ENCODE measurements at regions not wholly inside any gene's neighbourhood (a gene's known extent, or its start where the extent isn't known, plus 50 kb on each side); places are given as distances from the start of the nearest gene placed in this dataset.

DNA sequence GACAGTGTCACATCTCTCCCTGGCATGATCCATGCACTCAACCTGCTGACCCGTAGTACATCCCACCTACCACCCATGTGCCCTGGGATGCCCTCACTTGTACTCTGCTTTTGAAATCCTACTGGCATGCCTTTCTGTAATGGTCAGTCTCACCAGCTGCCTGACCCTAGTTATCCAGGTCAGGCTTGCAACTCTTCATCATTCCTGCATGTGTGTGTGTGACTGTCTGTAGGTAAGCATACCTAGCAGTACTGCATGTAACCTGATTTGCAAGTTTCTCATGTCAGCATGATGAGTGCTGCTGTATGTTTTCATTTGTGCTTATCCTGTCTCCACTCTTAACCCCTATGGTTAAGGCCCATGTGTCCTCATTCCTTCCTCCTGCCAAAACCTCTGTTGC, 202.0 kb upstream of the MTNR1B start:
- no peak for DNase-seq

GRCh38 chr11:92768121-92768840, 201.2 kb upstream of the MTNR1B start:
- no peak for DNase-seq

- peak; percentile 43 for DNase-seq
These were observed 200.3 kb upstream of the MTNR1B start for GRCh38 chr11:92769112-92769511.

DNA sequence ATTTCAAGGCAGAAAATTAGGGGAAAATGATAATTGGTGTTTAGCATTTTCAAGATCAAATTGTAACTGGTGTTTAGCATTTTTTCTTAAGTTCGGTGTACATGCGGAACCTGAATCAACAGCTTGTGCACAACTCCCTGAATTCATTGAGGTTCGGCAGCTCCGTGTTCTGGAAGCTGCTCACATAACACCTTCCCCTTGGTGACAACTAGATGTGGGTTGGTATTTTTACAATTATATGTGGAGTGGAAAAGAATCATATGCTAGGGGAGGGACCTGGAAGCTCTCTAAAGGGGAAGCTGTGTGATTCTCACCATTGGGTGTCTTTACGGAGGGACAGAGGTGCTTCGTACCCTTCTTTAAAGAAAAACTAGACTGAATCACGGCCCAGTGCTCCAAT, 199.0 kb upstream of the MTNR1B start:
- no peak for DNase-seq

DNA sequence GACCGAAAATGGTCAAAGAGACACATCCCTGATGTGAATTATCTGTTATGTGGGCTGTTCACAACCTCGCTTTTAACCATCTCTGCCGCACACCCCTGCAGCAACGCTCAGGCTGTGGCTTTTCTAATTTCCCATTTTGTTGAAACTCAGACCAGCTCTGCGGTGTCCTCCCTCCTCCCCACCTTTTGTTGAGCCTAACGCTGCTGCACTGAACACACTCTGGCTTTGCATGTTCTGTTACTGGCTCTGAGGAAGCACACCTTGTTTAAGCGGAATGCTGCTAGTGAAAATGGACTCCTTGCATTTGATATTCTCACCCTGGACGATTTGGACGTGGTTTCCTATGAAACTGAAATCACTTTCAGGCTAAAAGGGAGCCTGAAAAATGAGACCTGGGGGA, 198.5 kb upstream of the MTNR1B start:
- no peak for DNase-seq

GRCh38 chr11:92771701-92772100, 197.8 kb upstream of the MTNR1B start:
- no peak for DNase-seq

DNA sequence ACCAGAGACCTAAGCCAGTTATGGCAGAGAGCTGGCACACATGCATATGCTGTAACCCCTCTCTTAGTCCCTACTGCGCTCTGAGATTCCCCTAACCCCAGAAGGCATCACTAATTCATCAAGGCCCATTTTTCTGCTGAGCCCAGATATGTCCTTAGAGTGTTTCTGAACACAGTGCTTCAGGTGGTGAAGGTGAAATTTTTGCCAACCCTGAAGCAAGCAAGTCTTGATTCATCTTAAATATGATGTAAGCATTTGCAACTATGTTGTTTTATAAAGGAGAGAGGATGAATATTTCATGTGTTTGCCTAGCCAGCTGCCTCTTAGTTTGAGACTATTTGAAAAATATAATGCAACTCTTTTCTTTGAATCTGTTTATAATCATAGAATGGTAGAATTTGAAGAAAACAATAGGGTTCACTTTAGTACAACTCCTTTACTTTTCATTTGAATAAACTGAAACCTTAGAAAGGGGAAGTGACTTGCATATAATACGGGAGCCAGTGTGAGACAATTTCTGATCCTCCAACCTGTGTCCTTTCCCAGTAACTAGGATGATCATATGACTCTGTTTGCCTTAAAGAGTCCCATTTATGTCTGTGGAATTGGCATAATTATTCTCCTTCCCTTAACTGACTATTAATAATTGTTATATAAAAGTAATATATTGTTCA, 194.3 kb upstream of the MTNR1B start:
- DNase-seq: peak; percentile 74

DNA sequence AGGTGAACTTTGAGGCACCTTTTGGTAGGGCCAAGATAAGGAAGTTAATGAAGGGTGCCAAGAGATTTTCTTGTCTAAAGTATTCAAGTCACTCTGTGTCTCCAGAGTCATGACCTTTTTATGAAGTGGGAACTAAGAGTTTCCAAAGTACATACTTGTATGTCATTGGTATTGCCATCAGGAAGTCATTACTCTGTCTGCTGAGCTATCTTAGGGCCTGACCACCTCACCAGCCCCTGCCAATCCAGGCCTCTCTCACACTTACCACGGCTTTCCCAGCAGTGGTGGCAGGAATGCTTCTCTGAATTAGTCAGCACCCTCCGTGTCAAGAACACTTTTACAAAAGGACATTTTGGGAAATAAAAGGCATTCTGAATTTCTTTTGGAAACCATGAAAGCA, 192.8 kb upstream of the MTNR1B start:
- DNase-seq: peak; percentile 9

DNA sequence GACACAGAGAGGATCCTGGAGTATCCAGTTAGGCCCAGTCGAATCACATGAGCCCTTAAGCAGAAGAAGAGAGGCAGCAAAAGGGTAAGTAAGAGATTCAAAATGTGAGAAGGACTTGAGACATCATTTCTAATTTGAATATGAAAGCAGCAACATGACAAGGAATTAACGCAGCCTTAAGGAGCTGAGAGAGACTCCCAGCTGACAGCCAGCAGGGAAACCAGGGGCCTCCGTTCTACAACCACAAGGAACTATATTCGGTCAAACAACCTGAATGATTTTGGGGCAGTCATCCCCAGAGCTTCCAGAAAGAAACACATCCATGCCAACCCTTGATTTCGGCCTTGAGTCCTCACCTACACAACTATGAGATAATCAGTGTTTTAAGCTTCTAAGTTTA, 189.7 kb upstream of the MTNR1B start:
- no peak for DNase-seq

DNA sequence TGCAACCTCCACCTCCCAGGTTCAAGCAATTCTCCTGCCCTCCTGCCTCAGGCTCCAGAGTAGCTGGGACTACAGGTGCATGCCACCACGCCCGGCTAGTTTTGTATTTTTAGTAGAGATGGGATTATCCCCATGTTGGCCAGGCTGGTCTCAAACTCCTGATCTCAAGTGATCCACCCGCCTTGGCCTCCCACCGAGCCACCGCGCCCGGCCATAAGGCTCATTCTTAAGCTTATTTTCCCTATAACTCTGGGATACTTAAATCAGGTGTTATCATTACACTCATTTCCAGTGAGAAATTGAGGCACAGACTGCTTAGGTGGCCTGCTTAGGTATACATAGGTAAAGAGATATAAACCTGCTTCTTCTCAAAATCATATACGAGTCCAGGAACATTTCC, 188.3 kb upstream of the MTNR1B start:
- no peak for DNase-seq

DNA sequence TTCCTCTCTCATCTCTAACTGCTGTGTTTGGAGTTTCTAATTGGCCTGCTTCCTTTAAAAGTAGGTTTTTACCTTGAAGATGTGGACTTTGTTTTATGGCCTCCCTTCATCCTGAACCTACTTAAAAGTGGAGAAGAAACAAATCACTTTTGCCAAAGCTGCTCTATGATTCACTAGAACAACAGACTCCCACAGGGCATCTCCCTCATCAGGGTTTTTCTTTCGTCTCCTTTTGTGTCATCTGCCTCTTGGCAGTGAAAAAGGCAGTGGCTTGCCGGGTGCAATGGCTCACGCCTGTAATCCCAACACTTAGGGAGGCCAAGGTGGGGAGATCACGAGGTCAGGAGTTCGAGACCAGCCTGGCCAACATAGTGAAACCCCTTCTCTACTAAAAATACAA, 186.6 kb upstream of the MTNR1B start:
- DNase-seq: no peak

GRCh38 chr11:92784331-92784730, 185.1 kb upstream of the MTNR1B start:
- no peak for DNase-seq

DNA sequence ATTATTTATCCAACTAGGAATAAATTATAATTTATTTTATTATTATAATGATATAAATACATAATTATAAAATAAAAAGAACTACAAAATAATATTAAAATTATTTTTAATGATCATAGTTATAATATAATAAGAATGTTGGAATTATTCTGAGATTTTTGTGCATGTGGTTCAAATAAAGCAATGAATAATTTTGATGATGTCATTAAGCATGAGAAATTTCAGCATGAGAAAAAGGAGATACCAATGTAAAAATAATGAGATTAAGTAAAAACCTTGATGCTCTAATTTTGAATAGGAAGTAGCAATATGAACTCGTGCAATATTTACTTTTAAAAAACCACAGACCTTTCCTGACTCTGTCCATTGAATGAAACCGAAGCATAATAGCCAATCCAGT, 181.8 kb upstream of the MTNR1B start:
- DNase-seq: no peak

DNA sequence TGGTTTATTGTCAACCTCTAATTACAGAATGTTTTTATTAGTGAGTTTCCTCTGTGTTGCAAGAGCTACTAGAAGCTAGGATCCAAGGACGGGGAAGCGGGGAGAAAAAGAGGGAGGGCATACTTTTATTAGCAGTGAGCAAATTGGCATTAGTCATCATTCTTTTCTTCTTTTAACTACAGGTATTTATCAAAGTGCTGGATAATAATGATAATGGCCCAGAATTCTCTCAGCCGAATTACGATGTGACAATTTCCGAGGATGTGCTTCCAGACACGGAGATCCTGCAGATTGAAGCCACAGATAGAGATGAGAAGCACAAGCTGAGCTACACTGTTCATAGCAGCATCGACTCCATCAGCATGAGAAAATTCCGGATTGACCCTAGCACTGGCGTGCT, 179.7 kb upstream of the MTNR1B start:
- no peak for DNase-seq

GRCh38 chr11:92790366-92790765, 179.1 kb upstream of the MTNR1B start:
- DNase-seq: no peak

DNA sequence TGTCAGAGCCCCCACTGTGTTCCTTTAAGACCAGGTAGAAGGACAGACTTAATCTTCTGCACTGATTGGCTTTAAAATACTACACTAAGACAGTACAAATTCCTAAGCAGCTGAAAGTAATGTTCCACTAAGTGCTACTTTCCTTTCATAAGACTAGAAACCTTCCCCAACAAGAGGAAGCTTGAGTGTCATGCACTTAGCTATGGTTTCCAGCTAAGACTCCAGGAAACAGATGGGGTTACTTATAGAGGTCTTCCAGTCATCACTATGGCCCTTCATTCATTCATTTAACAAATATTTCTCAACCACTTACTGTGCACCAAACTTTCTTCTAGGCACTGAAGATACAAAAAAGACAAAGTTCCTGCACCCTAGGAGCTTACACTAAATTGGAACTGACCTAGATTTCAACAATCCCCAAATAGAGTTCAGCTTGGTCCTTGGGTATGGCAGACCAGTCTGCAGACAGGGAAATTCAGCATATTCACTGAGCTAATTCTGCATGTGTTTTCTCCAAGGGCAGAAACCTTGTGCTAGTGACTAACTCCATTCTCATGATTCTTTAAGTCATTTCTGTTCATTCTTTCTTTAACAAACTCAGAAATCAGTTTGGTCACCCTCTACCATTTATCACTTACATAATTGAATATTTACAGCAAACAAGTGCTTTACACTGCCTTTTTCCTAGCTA, 178.4 kb upstream of the MTNR1B start:
- DNase-seq: no peak

- DNase-seq: no peak
These were observed 177.6 kb upstream of the MTNR1B start for GRCh38 chr11:92791886-92792285.

- no peak for DNase-seq
These were observed 176.3 kb upstream of the MTNR1B start for GRCh38 chr11:92793189-92793588.

- no peak for DNase-seq
These were observed 174.7 kb upstream of the MTNR1B start for GRCh38 chr11:92794783-92795182.

GRCh38 chr11:92796744-92797143, 172.7 kb upstream of the MTNR1B start:
- no peak for DNase-seq

GRCh38 chr11:92797874-92798273, 171.6 kb upstream of the MTNR1B start:
- DNase-seq: no peak

DNA sequence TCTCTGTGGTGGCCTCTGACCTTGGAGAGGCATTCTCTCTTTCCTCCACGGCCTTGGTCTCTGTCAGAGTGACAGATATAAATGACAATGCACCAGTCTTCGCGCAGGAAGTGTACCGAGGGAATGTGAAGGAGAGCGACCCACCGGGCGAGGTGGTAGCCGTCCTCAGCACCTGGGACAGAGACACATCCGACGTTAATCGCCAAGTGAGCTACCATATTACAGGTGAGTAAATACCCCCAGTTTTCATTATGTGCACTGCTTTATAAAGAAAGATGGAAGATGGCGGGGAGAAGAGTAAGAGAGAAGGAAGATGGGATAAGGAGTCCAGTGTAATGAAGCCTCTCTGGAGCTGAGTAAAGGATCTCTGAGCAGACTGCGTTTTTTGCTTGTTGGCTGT, 167.8 kb upstream of the MTNR1B start:
- no peak for DNase-seq

GRCh38 chr11:92802644-92803043, 166.8 kb upstream of the MTNR1B start:
- DNase-seq: no peak

GRCh38 chr11:92803391-92803790, 166.1 kb upstream of the MTNR1B start:
- DNase-seq: no peak

Data from OCI-M1 (cell line).